RWPE1 (cell line): ENCODE measurements at regions not wholly inside any gene's neighbourhood (a gene's known extent, or its start where the extent isn't known, plus 50 kb on each side); places are given as distances from the start of the nearest gene placed in this dataset.

Source experiments
- CTCF ChIA-PET: fragments of 350-600 bp; sonication (Branson Sonifier 250); formaldehyde crosslinking; extraction: SDS; loops from one replicate; lab custom pipeline; 2021; lab: Yijun Ruan, JAX
- POLR2A ChIA-PET: fragments of 400-600 bp; formaldehyde crosslinking; extraction: SDS; loops from one replicate; lab custom pipeline; 2020; ENCODE audit warnings: antibody characterized with exemption; ENCODE audit not compliant: low non-redundant PET; lab: Yijun Ruan, JAX
- DNase-seq: peaks from one replicate; pipeline ENCODE4 v3.0.0; 2012; ENCODE audit warnings: low spot score
- H3K27ac ChIP-seq: fragments of 450-650 bp; 2 replicates; pipeline ENCODE4 v1.5.1; 2017
- CTCF ChIP-seq: fragments of 450-650 bp; conservative IDR thresholded peaks from 2 replicates; pipeline ENCODE4 v1.5.1; 2017; ENCODE audit warnings: low read depth, mild to moderate bottlenecking

GRCh38 chr13:68019901-68020300, 789.8 kb upstream of the PCDH9 start:
- ChIA-PET POLR2A (no interaction called here), CTCF (no interaction called here)
- no peak for TF ChIP-seq CTCF
- DNase-seq: no peak
- no peak overlapping the region for H3K27ac ChIP-seq

GRCh38 chr13:68009546-68009945, 779.4 kb upstream of the PCDH9 start:
- no peak for DNase-seq
- no peak for TF ChIP-seq CTCF
- CTCF ChIA-PET: no interaction called here
- H3K27ac ChIP-seq: no peak overlapping the region
- POLR2A ChIA-PET: no interaction called here

- CTCF ChIA-PET: no interaction called here
- TF ChIP-seq CTCF: no peak
- no peak for DNase-seq
These were observed 777.4 kb upstream of the PCDH9 start for GRCh38 chr13:68007576-68007975.

GRCh38 chr13:67996101-67996500, 766.0 kb upstream of the PCDH9 start:
- DNase-seq: no peak
- POLR2A ChIA-PET: no interaction called here
- no peak for TF ChIP-seq CTCF
- H3K27ac ChIP-seq: no peak overlapping the region
- CTCF ChIA-PET: no interaction called here

More at GRCh38 chr13:68007576-68007975, 777.4 kb upstream of the PCDH9 start:
- H3K27ac ChIP-seq: no peak overlapping the region
- POLR2A ChIA-PET: no interaction called here

GRCh38 chr13:67990868-67991267, 760.7 kb upstream of the PCDH9 start:
- no peak overlapping the region for H3K27ac ChIP-seq
- CTCF ChIA-PET: no interaction called here
- POLR2A ChIA-PET: no interaction called here

GRCh38 chr13:67986234-67986633, 756.1 kb upstream of the PCDH9 start:
- POLR2A ChIA-PET: no interaction called here
- CTCF ChIA-PET: no interaction called here
- DNase-seq: no peak
- TF ChIP-seq CTCF: no peak
- H3K27ac ChIP-seq: no peak overlapping the region

More at GRCh38 chr13:67990868-67991267, 760.7 kb upstream of the PCDH9 start:
- TF ChIP-seq CTCF: no peak
- no peak for DNase-seq

GRCh38 chr13:67977066-67977465, 746.9 kb upstream of the PCDH9 start:
- no peak for TF ChIP-seq CTCF
- no peak overlapping the region for H3K27ac ChIP-seq
- CTCF ChIA-PET: no interaction called here

More at GRCh38 chr13:67977066-67977465, 746.9 kb upstream of the PCDH9 start:
- POLR2A ChIA-PET: no interaction called here
- DNase-seq: no peak
